KMS-11 (cell line): ENCODE measurements at regions not wholly inside any gene's neighbourhood (a gene's known extent, or its start where the extent isn't known, plus 50 kb on each side); places are given as distances from the start of the nearest gene placed in this dataset.
"Not testable (repeated sequence)": the region's sequence is repeated elsewhere in the genome, so short reads cannot be mapped to it uniquely, and the experiment has no call there.

ENCODE experiments used
- H2AFZ ChIP-seq: fragments of 200-600 bp; sonication (generic); 2 replicates; pipeline ENCODE4 v1.6.1; 2016; ENCODE audit warnings: antibody characterized with exemption, mixed run types, low read depth
- H3K27ac ChIP-seq: fragments of 200-600 bp; sonication (generic); 2 replicates; pipeline ENCODE4 v1.6.1; 2016; ENCODE audit warnings: mild to moderate bottlenecking, mixed run types
- H3K27me3 ChIP-seq: fragments of 200-600 bp; sonication (generic); 2 replicates; pipeline ENCODE4 v1.6.1; 2017; ENCODE audit warnings: mild to moderate bottlenecking, low read depth, mixed run types, moderate library complexity; ENCODE audit not compliant: insufficient read depth
- H3K36me3 ChIP-seq: fragments of 200-600 bp; sonication (generic); 2 replicates; pipeline ENCODE4 v1.6.1; 2017; ENCODE audit warnings: mild to moderate bottlenecking, mixed run types; ENCODE audit not compliant: insufficient read depth
- H3K4me1 ChIP-seq: fragments of 200-600 bp; sonication (generic); 2 replicates; pipeline ENCODE4 v1.6.1; 2016; ENCODE audit warnings: mild to moderate bottlenecking, low read depth, mixed run types; ENCODE audit not compliant: poor library complexity, severe bottlenecking
- H3K4me2 ChIP-seq: fragments of 200-600 bp; sonication (generic); 2 replicates; pipeline ENCODE4 v1.7.0; 2016; ENCODE audit warnings: mild to moderate bottlenecking, mixed run types
- H3K4me3 ChIP-seq: fragments of 200-600 bp; sonication (generic); IDR thresholded peaks from 2 replicates; pipeline ENCODE4 v1.6.1; 2017; ENCODE audit warnings: low read depth, low read length, mixed read lengths; ENCODE audit not compliant: insufficient read depth
- H3K79me2 ChIP-seq: fragments of 200-600 bp; sonication (generic); 2 replicates; pipeline ENCODE4 v1.6.1; 2016; ENCODE audit warnings: low read depth, mixed run types; ENCODE audit not compliant: insufficient read depth
- H3K9ac ChIP-seq: fragments of 200-600 bp; sonication (generic); 2 replicates; pipeline ENCODE4 v1.6.1; 2016; ENCODE audit warnings: mild to moderate bottlenecking, mixed run types
- H4K20me1 ChIP-seq: fragments of 200-600 bp; sonication (generic); 2 replicates; pipeline ENCODE4 v1.6.1; 2016; ENCODE audit warnings: mild to moderate bottlenecking, mixed run types; ENCODE audit not compliant: insufficient read depth
- CTCF ChIP-seq: fragments of 200-600 bp; sonication (generic); conservative IDR thresholded peaks from 2 replicates; pipeline ENCODE4 v1.6.1; 2017; ENCODE audit warnings: low read depth, mild to moderate bottlenecking, antibody characterized with exemption, low read length, moderate library complexity, mixed read lengths

DNA sequence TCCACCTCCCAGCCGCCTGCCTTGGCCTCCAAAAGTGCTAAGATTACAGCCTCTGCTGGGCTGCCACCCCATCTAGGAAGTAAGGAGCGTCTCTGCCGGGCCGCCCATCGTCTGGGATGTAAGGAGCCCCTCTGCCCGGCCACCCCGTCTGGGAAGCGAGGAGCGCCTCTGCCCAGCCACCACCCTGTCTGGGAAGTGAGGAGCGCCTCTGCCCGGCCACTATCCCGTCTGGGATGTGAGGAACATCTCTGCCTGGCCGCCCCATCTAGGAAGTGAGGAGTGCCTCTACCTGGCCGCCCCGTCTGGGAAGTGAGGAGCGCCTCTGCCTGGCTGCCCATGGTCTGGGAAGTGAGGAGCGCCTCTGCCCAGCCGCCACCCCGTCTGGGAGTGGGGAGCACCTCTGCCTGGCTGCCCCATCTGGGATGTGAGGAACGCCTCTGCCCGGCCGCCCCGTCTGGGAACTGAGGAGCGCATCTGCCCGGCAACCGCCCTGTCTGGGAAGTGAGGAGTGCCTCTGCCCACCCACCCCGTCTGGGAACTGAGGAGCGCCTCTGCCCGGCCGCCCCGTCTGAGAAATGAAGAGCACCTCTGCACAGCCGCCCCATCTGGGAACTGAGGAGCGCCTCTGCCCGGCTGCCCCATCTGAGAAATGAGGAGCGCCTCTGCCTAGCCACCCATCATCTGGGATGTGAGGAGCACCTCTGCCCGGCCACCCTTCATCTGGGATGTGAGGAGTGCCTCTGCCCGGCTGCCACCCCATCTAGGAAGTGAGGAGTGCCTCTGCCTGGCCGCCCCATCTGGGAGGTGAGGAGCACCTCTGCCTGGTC is 137.8 kb upstream of the PALMD start:
- Histone ChIP-seq H3K4me1 (no peaks in the 10 kb centered on the region), H3K9ac (no peak overlapping the region), H3K4me3 (no peak overlapping the region), H3K27me3 (no peaks in the 10 kb centered on the region), H3K36me3 (no peaks in the 10 kb centered on the region), H3K79me2 (no peaks in the 10 kb centered on the region), H4K20me1 (no peaks in the 10 kb centered on the region), H3K27ac (no peak overlapping the region), H2AFZ (no peak overlapping the region), H3K4me2 (no peak overlapping the region)
- no peak for TF ChIP-seq CTCF

DNA sequence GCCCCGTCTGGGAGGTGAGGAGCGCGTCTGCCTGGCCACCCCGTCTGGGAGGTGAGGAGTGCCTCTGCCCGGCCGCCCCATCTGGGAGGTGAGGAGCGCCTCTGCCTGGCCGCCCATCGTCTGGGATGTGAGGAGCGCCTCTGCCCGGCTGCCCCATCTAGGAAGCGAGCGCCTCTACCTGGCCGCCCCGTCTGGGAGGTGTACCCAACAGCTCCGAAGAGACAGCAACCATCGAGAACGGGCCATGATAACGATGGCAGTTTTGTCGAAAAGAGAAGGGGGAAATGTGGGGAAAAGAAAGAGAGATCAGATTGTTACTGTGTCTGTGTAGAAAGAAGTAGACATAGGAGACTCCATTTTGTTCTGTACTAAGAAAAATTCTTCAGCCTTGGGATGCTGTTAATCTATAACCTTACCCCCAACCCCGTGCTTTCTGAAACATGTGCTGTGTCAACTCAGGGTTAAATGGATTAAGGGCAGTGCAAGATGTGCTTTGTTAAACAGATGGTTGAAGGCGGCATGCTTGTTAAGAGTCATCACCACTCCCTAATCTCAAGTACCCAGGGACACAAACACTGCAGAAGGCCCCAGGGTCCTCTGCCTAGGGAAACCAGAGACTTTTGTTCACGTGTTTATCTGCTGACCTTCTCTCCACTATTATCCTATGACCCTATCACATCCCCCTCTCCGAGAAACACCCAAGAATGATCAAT is 137.0 kb upstream of the PALMD start:
- H3K27ac ChIP-seq, H3K4me3 ChIP-seq, H3K36me3 ChIP-seq, H3K9ac ChIP-seq, H3K4me1 ChIP-seq, H4K20me1 ChIP-seq, H3K79me2 ChIP-seq, H2AFZ ChIP-seq, H3K4me2 ChIP-seq, H3K27me3 ChIP-seq: not testable (repeated sequence)

GRCh38 chr1:99514823-99515552 is 130.9 kb upstream of the PALMD start:
- H2AFZ ChIP-seq, H3K4me1 ChIP-seq, H3K4me3 ChIP-seq, H3K4me2 ChIP-seq, H3K36me3 ChIP-seq, H3K27me3 ChIP-seq, H3K9ac ChIP-seq, H4K20me1 ChIP-seq, H3K27ac ChIP-seq, H3K79me2 ChIP-seq: not testable (repeated sequence)

DNA sequence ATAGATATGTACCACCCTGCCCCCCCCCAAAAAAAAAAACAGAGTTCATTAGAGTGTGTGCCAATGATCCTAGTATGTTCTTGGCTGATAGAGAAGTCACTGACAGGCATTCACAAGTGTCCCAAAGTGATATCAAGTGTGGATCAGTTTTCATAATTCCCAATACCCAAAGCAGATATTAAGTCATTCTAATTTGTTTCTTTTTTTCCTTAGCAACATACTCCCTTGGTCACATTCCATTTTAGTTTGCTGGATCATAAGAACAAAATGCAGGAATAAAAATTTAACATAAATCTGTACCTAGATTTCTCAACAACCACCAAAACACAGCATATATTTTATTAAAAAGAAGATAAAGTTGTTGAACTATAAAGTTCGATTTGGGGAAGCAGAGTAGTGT is 129.8 kb upstream of the PALMD start:
- no peaks in the 10 kb centered on the region for H3K27me3 ChIP-seq
- no peak overlapping the region for H2AFZ ChIP-seq
- no peaks in the 10 kb centered on the region for H3K4me1 ChIP-seq
- H3K4me3 ChIP-seq = no peak overlapping the region
- no peak for TF ChIP-seq CTCF
- no peaks in the 10 kb centered on the region for H3K36me3 ChIP-seq
- H3K27ac ChIP-seq = no peak overlapping the region
- H3K4me2 ChIP-seq = no peak overlapping the region
- H3K79me2 ChIP-seq = no peaks in the 10 kb centered on the region
- H3K9ac ChIP-seq = no peak overlapping the region
- no peaks in the 10 kb centered on the region for H4K20me1 ChIP-seq

DNA sequence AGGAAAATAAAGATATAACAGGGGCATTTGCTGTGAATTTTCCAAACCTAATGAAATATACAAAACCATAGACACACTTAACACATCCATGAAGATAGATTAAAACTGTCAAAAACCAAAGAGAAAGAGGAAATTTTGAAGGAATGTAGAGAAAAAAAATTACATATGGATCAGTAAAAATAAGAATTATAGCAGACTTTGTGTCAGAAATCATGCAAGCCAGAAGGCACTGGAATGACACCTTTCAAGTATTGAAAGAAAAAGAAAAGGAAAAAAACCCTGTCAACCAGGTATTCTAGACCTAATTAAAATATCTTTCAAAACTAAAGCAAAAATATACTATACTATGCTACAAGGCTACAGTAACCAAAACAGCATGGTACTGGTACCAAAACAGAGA is 125.8 kb upstream of the PALMD start:
- Histone ChIP-seq H2AFZ (no peak overlapping the region), H3K4me1 (no peaks in the 10 kb centered on the region)

More for the DNA sequence above, 125.8 kb upstream of the PALMD start:
- Histone ChIP-seq H3K79me2 (no peaks in the 10 kb centered on the region), H3K4me2 (no peak overlapping the region), H3K27ac (no peak overlapping the region), H4K20me1 (no peaks in the 10 kb centered on the region), H3K4me3 (no peak overlapping the region), H3K36me3 (no peaks in the 10 kb centered on the region), H3K27me3 (no peaks in the 10 kb centered on the region), H3K9ac (no peak overlapping the region)
- TF ChIP-seq CTCF = no peak
